A549 (cell line): ENCODE measurements at regions not wholly inside any gene's neighbourhood (a gene's known extent, or its start where the extent isn't known, plus 50 kb on each side); places are given as distances from the start of the nearest gene placed in this dataset.

ENCODE experiments used
- EHMT2 ChIP-seq: fragments of 200-600 bp; sonication (generic); IDR thresholded peaks from 2 replicates; pipeline ENCODE4 v1.6.1; 2016; ENCODE audit warnings: antibody characterized with exemption, low read depth, mild to moderate bottlenecking, moderate library complexity
- EP300 ChIP-seq, 2 experiments: fragments of >200 bp; sonication (Bioruptor Twin); formaldehyde crosslinking; IDR thresholded peaks; 2 replicates in 1 of 2; 3 replicates in 1 of 2; pipeline ENCODE4 v1.6.1; 2016 to 2017
- POLR2A ChIP-seq: IDR thresholded peaks from 2 replicates; pipeline ENCODE4 v1.6.1; 2012; ENCODE audit warnings: mild to moderate bottlenecking, low read length
- TP53 ChIP-seq: fragments of 250-450 bp; sonication (Bioruptor Pico); IDR thresholded peaks from 2 replicates; pipeline ENCODE4 v1.5.0; 2021; ENCODE audit warnings: mild to moderate bottlenecking, moderate library complexity
- ZFP36 ChIP-seq: fragments of 450-650 bp; IDR thresholded peaks from 2 replicates; pipeline ENCODE4 v1.6.1; 2014; ENCODE audit warnings: borderline replicate concordance; ENCODE audit not compliant: partially characterized antibody
- TF ChIP-seq, protein P1 (sequence below): fragments of >200 bp; sonication (Bioruptor Twin); formaldehyde crosslinking; IDR thresholded peaks from 3 replicates; pipeline ENCODE4 v1.5.1; 2016
- TF ChIP-seq, protein P2 (sequence below): fragments of 450-650 bp; IDR thresholded peaks from 2 replicates; pipeline ENCODE4 v1.6.1; 2014; ENCODE audit warnings: antibody characterized with exemption
- TF ChIP-seq, protein P3 (sequence below): IDR thresholded peaks from 2 replicates; pipeline ENCODE4 v1.6.1; 2012

DNA sequence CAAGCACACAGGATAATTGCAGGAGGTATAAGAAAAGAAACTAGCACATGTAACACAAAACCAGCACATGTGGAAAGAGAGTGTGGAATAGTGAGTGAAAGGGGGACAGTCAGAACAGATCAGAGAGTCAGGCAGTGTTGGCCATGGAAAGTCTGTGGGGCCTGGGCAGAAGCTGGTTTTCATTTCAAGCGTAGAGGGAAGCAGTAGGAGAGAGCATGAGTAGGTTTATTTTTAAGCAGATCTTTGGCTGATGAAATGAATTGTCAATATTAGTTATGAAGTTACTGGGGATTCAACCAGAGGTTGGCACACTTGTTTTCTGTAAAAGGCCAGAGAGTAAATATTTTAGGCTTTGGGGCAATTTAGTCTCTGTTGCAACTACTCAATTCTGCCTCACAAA, 283.1 kb downstream of the SMARCA2 start:
- TF ChIP-seq, protein P1, sequence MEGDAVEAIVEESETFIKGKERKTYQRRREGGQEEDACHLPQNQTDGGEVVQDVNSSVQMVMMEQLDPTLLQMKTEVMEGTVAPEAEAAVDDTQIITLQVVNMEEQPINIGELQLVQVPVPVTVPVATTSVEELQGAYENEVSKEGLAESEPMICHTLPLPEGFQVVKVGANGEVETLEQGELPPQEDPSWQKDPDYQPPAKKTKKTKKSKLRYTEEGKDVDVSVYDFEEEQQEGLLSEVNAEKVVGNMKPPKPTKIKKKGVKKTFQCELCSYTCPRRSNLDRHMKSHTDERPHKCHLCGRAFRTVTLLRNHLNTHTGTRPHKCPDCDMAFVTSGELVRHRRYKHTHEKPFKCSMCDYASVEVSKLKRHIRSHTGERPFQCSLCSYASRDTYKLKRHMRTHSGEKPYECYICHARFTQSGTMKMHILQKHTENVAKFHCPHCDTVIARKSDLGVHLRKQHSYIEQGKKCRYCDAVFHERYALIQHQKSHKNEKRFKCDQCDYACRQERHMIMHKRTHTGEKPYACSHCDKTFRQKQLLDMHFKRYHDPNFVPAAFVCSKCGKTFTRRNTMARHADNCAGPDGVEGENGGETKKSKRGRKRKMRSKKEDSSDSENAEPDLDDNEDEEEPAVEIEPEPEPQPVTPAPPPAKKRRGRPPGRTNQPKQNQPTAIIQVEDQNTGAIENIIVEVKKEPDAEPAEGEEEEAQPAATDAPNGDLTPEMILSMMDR = no peak
- TF ChIP-seq, protein P2, sequence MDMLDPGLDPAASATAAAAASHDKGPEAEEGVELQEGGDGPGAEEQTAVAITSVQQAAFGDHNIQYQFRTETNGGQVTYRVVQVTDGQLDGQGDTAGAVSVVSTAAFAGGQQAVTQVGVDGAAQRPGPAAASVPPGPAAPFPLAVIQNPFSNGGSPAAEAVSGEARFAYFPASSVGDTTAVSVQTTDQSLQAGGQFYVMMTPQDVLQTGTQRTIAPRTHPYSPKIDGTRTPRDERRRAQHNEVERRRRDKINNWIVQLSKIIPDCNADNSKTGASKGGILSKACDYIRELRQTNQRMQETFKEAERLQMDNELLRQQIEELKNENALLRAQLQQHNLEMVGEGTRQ = no peak
- TF ChIP-seq POLR2A = no peak
- TF ChIP-seq EP300 (IDR thresholded peaks at IDR 0.05) = no peak
- no peak for TF ChIP-seq ZFP36
- no peak for TF ChIP-seq EHMT2
- TF ChIP-seq, protein P3, sequence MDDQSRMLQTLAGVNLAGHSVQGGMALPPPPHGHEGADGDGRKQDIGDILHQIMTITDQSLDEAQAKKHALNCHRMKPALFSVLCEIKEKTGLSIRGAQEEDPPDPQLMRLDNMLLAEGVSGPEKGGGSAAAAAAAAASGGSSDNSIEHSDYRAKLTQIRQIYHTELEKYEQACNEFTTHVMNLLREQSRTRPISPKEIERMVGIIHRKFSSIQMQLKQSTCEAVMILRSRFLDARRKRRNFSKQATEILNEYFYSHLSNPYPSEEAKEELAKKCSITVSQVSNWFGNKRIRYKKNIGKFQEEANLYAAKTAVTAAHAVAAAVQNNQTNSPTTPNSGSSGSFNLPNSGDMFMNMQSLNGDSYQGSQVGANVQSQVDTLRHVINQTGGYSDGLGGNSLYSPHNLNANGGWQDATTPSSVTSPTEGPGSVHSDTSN = no peak
- TF ChIP-seq TP53 (CRISPR knock-in tag) = no peak
